H4 (cell line): ENCODE measurements at regions not wholly inside any gene's neighbourhood (a gene's known extent, or its start where the extent isn't known, plus 50 kb on each side); places are given as distances from the start of the nearest gene placed in this dataset.

ENCODE experiments used
- DNase-seq: peaks from one replicate; pipeline ENCODE4 v3.0.0-alpha.2; 2015; ENCODE audit warnings: low spot score

- DNase-seq = no peak
Observed at GRCh38 chr4:81557306-81557705, 85.6 kb upstream of the RASGEF1B start.

GRCh38 chr4:81555489-81555888 lies 83.8 kb upstream of the RASGEF1B start:
- DNase-seq = no peak

GRCh38 chr4:81552086-81552485 lies 80.4 kb upstream of the RASGEF1B start:
- no peak for DNase-seq

- DNase-seq = no peak
Observed at GRCh38 chr4:81550388-81550859, 78.7 kb upstream of the RASGEF1B start.

GRCh38 chr4:81549984-81550383 lies 78.3 kb upstream of the RASGEF1B start:
- no peak for DNase-seq

GRCh38 chr4:81546777-81547176 lies 75.1 kb upstream of the RASGEF1B start:
- DNase-seq = no peak

GRCh38 chr4:81541161-81541945 lies 69.6 kb upstream of the RASGEF1B start:
- DNase-seq = no peak

GRCh38 chr4:81538716-81539427 lies 67.2 kb upstream of the RASGEF1B start:
- DNase-seq = no peak

- DNase-seq = no peak
Observed at GRCh38 chr4:81531410-81531809, 59.7 kb upstream of the RASGEF1B start.

GRCh38 chr4:81528979-81529378 lies 57.3 kb upstream of the RASGEF1B start:
- DNase-seq = no peak

- DNase-seq = no peak
Observed at GRCh38 chr4:81528200-81528599, 56.5 kb upstream of the RASGEF1B start.

GRCh38 chr4:81527709-81528108 lies 56.0 kb upstream of the RASGEF1B start:
- DNase-seq = no peak

GRCh38 chr4:81527115-81527514 lies 55.4 kb upstream of the RASGEF1B start:
- no peak for DNase-seq

GRCh38 chr4:81526706-81527105 lies 55.0 kb upstream of the RASGEF1B start:
- DNase-seq = no peak

- no peak for DNase-seq
Observed at GRCh38 chr4:81523672-81524327, 52.1 kb upstream of the RASGEF1B start.

GRCh38 chr4:81522711-81523110 lies 51.0 kb upstream of the RASGEF1B start:
- DNase-seq = no peak

GRCh38 chr4:81521708-81522107 lies 50.0 kb upstream of the RASGEF1B start:
- DNase-seq = no peak
